HCT116 (cell line): ENCODE measurements at regions not wholly inside any gene's neighbourhood (a gene's known extent, or its start where the extent isn't known, plus 50 kb on each side); places are given as distances from the start of the nearest gene placed in this dataset.

ENCODE experiments used
- EZH2phosphoT487 ChIP-seq: fragments of 200-600 bp; IDR thresholded peaks from 2 replicates; pipeline ENCODE4 v1.6.1; 2018; ENCODE audit warnings: antibody characterized with exemption, borderline replicate concordance
- POLR2A ChIP-seq: IDR thresholded peaks from 2 replicates; pipeline ENCODE4 v1.7.0; 2011; ENCODE audit warnings: borderline replicate concordance; ENCODE audit not compliant: insufficient read depth, insufficient read length; ENCODE audit errors: extremely low read depth
- TF ChIP-seq, protein P1 (sequence below), 3 experiments: fragments of 200-600 bp in 1 of 3; sonication (generic) in 1 of 3; IDR thresholded peaks in 2 of 3; conservative IDR thresholded peaks in 1 of 3; 2 replicates each; pipeline ENCODE4 v1.5.1; 2012 to 2017; ENCODE audit warnings: low read depth in 2 of 3, low read length in 2 of 3, antibody characterized with exemption in 1 of 3, borderline replicate concordance in 1 of 3, control low read depth in 1 of 3, mild to moderate bottlenecking in 1 of 3, mixed read lengths in 1 of 3, mixed run types in 1 of 3, moderate library complexity in 1 of 3; ENCODE audit not compliant: insufficient read depth in 1 of 3

DNA sequence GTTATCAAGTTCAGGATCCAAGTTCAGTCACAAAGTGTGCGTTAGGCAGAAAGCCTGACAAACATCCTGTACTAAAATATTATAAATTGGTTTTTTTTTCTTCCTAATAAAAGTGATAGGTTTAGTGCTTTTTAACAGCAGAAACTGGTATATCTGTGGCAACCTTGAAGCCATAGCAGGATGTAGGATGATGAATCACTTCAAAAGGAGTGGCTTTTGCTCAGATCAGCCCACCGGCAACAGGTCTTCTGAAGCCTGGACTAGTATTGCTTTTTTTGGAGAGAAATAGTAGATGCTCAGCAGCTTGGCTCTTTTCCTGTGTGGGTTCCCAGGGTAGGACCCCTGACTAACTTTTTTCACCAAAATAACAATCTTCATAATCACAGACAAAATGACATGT lies 190.8 kb downstream of the EPM2A start:
- no peak for TF ChIP-seq POLR2A
- TF ChIP-seq EZH2phosphoT487, result no peak
- TF ChIP-seq, protein P1, sequence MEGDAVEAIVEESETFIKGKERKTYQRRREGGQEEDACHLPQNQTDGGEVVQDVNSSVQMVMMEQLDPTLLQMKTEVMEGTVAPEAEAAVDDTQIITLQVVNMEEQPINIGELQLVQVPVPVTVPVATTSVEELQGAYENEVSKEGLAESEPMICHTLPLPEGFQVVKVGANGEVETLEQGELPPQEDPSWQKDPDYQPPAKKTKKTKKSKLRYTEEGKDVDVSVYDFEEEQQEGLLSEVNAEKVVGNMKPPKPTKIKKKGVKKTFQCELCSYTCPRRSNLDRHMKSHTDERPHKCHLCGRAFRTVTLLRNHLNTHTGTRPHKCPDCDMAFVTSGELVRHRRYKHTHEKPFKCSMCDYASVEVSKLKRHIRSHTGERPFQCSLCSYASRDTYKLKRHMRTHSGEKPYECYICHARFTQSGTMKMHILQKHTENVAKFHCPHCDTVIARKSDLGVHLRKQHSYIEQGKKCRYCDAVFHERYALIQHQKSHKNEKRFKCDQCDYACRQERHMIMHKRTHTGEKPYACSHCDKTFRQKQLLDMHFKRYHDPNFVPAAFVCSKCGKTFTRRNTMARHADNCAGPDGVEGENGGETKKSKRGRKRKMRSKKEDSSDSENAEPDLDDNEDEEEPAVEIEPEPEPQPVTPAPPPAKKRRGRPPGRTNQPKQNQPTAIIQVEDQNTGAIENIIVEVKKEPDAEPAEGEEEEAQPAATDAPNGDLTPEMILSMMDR (IDR thresholded peaks at IDR 0.05 in 2 of 3, conservative IDR thresholded peaks at IDR 0.05 in 1 of 3; ENCODE audit: borderline replicate concordance in 1 of 3, insufficient read depth in 1 of 3, low read depth in 2 of 3, low read length in 2 of 3), result no peak
